B cell (primary cell): ENCODE measurements at regions not wholly inside any gene's neighbourhood (a gene's known extent, or its start where the extent isn't known, plus 50 kb on each side); places are given as distances from the start of the nearest gene placed in this dataset.

Experiments
- EZH2 ChIP-seq: IDR thresholded peaks from 2 replicates; pipeline ENCODE4 v1.6.1; 2012; ENCODE audit warnings: borderline replicate concordance, low read depth, mild to moderate bottlenecking, moderate library complexity, low read length; ENCODE audit not compliant: insufficient read depth, poor library complexity, severe bottlenecking
- TF ChIP-seq, protein P1 (sequence below): fragments of 200-600 bp; IDR thresholded peaks from one replicate; pipeline ENCODE4 v1.8.0; 2022; ENCODE audit warnings: antibody characterized with exemption, mild to moderate bottlenecking

DNA sequence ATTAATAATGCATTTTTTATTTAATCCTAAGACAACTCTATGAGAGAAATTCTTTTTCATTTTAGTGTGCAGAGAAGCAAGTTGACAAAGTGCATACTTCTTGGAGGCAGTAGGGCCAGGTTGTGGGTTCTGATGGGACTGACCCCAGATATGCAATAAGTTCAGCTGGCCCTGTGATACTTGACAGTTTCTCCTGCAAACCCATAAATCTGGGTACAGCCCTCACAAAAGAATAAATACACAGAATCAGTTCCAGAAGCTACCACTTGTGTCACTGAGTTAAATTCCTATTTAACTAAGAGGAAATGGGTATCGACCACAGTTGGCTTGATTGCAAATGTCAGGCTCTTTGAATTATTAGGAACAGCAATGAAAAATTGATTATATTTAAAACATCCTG lies 598.5 kb upstream of the API5 start:
- TF ChIP-seq, protein P1, sequence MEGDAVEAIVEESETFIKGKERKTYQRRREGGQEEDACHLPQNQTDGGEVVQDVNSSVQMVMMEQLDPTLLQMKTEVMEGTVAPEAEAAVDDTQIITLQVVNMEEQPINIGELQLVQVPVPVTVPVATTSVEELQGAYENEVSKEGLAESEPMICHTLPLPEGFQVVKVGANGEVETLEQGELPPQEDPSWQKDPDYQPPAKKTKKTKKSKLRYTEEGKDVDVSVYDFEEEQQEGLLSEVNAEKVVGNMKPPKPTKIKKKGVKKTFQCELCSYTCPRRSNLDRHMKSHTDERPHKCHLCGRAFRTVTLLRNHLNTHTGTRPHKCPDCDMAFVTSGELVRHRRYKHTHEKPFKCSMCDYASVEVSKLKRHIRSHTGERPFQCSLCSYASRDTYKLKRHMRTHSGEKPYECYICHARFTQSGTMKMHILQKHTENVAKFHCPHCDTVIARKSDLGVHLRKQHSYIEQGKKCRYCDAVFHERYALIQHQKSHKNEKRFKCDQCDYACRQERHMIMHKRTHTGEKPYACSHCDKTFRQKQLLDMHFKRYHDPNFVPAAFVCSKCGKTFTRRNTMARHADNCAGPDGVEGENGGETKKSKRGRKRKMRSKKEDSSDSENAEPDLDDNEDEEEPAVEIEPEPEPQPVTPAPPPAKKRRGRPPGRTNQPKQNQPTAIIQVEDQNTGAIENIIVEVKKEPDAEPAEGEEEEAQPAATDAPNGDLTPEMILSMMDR, result no peak
- no peak for TF ChIP-seq EZH2
